ENCODE measurements at regions not wholly inside any gene's neighbourhood (a gene's known extent, or its start where the extent isn't known, plus 50 kb on each side); places are given as distances from the start of the nearest gene placed in this dataset.

GRCh38 chr4:89422441-89422990, 114.9 kb upstream of the GPRIN3 start:
- Mint-ChIP-seq H3K4me3 (ENCODE audit: unreplicated experiment) (no peak overlapping the region), H3K27ac (ENCODE audit: unreplicated experiment) (no peak overlapping the region), H3K9me3 (ENCODE audit: unreplicated experiment) (no peaks in the 10 kb centered on the region), H3K27me3 (ENCODE audit: insufficient read depth, unreplicated experiment) (peaks cover 16% of the 10 kb centered on the region), H3K4me1 (ENCODE audit: low read depth, unreplicated experiment) (no peaks in the 10 kb centered on the region), H3K36me3 (ENCODE audit: insufficient read depth, unreplicated experiment) (no peaks in the 10 kb centered on the region)
- no peak for TF ChIP-seq CTCF (IDR thresholded peaks at IDR 0.05; ENCODE audit: insufficient read depth in 1 of 2, low read depth in 1 of 2, low read length in 1 of 2, severe bottlenecking in 1 of 2, unreplicated experiment in 1 of 2)
- H3K4me3 ChIP-seq (ENCODE audit: low read depth, low read length), result no peak overlapping the region
- intact Hi-C loops (cut with micrococcal nuclease; ENCODE audit: unreplicated experiment), result no loop called here
- no TSS peak for BruUV-seq (replicated peaks)
- no peaks in the 10 kb centered on the region for H3K27me3 ChIP-seq (replicated peaks; ENCODE audit: control insufficient read depth, insufficient read depth, low read length)
- H3K36me3 ChIP-seq (ENCODE audit: control insufficient read depth, insufficient read depth, low read length), result no peaks in the 10 kb centered on the region
- H3K4me1 ChIP-seq, result no peaks in the 10 kb centered on the region
- POLR2A ChIA-PET, result no interaction called here
- H3K9me3 ChIP-seq, result no peaks in the 10 kb centered on the region
- DNase-seq, result no peak
- CTCF ChIA-PET, result no interaction called here

- CTCF ChIA-PET, result no interaction called here
- no peak for TF ChIP-seq CTCF (IDR thresholded peaks at IDR 0.05; ENCODE audit: insufficient read depth in 1 of 2, low read depth in 1 of 2, low read length in 1 of 2, severe bottlenecking in 1 of 2, unreplicated experiment in 1 of 2)
- H3K27me3 Mint-ChIP-seq (ENCODE audit: insufficient read depth, unreplicated experiment), result peaks cover 13% of the 10 kb centered on the region
- no peak for DNase-seq
- H3K9me3 ChIP-seq, result no peaks in the 10 kb centered on the region
- no peak overlapping the region for H3K4me3 ChIP-seq (ENCODE audit: low read depth, low read length)
- no TSS peak for BruUV-seq (replicated peaks)
- no peaks in the 10 kb centered on the region for H3K27me3 ChIP-seq (replicated peaks; ENCODE audit: control insufficient read depth, insufficient read depth, low read length)
- no peaks in the 10 kb centered on the region for H3K4me1 ChIP-seq
- POLR2A ChIA-PET, result no interaction called here
- H3K27ac Mint-ChIP-seq (ENCODE audit: unreplicated experiment), result no peak overlapping the region
- H3K36me3 ChIP-seq (ENCODE audit: control insufficient read depth, insufficient read depth, low read length), result no peaks in the 10 kb centered on the region
- no peaks in the 10 kb centered on the region for H3K9me3 Mint-ChIP-seq (ENCODE audit: unreplicated experiment)
- no peaks in the 10 kb centered on the region for H3K4me1 Mint-ChIP-seq (ENCODE audit: low read depth, unreplicated experiment)
- no peaks in the 10 kb centered on the region for H3K36me3 Mint-ChIP-seq (ENCODE audit: insufficient read depth, unreplicated experiment)
- no peak overlapping the region for H3K4me3 Mint-ChIP-seq (ENCODE audit: unreplicated experiment)
- intact Hi-C loops (cut with micrococcal nuclease; ENCODE audit: unreplicated experiment), result no loop called here
Measured at GRCh38 chr4:89420507-89420906, 112.9 kb upstream of the GPRIN3 start.

GRCh38 chr4:89419111-89419695, 111.6 kb upstream of the GPRIN3 start:
- H3K4me3 ChIP-seq (ENCODE audit: low read depth, low read length), result no peak overlapping the region
- DNase-seq, result no peak
- Mint-ChIP-seq H3K4me1 (ENCODE audit: low read depth, unreplicated experiment) (no peaks in the 10 kb centered on the region), H3K36me3 (ENCODE audit: insufficient read depth, unreplicated experiment) (no peaks in the 10 kb centered on the region), H3K4me3 (ENCODE audit: unreplicated experiment) (no peak overlapping the region), H3K27me3 (ENCODE audit: insufficient read depth, unreplicated experiment) (peaks cover 13% of the 10 kb centered on the region), H3K9me3 (ENCODE audit: unreplicated experiment) (no peaks in the 10 kb centered on the region), H3K27ac (ENCODE audit: unreplicated experiment) (no peak overlapping the region)
- POLR2A ChIA-PET, result no interaction called here
- H3K9me3 ChIP-seq, result no peaks in the 10 kb centered on the region
- no TSS peak for BruUV-seq (replicated peaks)
- no peaks in the 10 kb centered on the region for H3K27me3 ChIP-seq (replicated peaks; ENCODE audit: control insufficient read depth, insufficient read depth, low read length)
- H3K36me3 ChIP-seq (ENCODE audit: control insufficient read depth, insufficient read depth, low read length), result no peaks in the 10 kb centered on the region
- no peaks in the 10 kb centered on the region for H3K4me1 ChIP-seq
- no peak for TF ChIP-seq CTCF (IDR thresholded peaks at IDR 0.05; ENCODE audit: insufficient read depth in 1 of 2, low read depth in 1 of 2, low read length in 1 of 2, severe bottlenecking in 1 of 2, unreplicated experiment in 1 of 2)
- CTCF ChIA-PET, result no interaction called here
- intact Hi-C loops (cut with micrococcal nuclease; ENCODE audit: unreplicated experiment), result no loop called here
